Loucy (cell line): ENCODE measurements at regions not wholly inside any gene's neighbourhood (a gene's known extent, or its start where the extent isn't known, plus 50 kb on each side); places are given as distances from the start of the nearest gene placed in this dataset.
A peak's percentile ranks its signal among the peaks of the same experiment; 100 is the strongest.

ENCODE experiments used
- H2AFZ ChIP-seq: fragments of 200-600 bp; sonication (generic); 2 replicates; pipeline ENCODE4 v1.6.0; 2016; ENCODE audit warnings: antibody characterized with exemption, mild to moderate bottlenecking, low read length, moderate library complexity
- H3F3A ChIP-seq: fragments of 200-600 bp; 2 replicates; pipeline ENCODE4 v1.6.0; 2016; ENCODE audit warnings: antibody characterized with exemption, low read depth, mild to moderate bottlenecking
- H3K27me3 ChIP-seq: fragments of 200-600 bp; sonication (generic); 2 replicates; pipeline ENCODE4 v1.6.1; 2014; ENCODE audit warnings: low read length, mild to moderate bottlenecking; ENCODE audit not compliant: insufficient read depth, poor library complexity, severe bottlenecking
- H3K36me3 ChIP-seq: fragments of 200-600 bp; sonication (generic); 2 replicates; pipeline ENCODE4 v1.6.1; 2016; ENCODE audit warnings: low read length; ENCODE audit not compliant: insufficient read depth
- H3K4me1 ChIP-seq: fragments of 200-600 bp; sonication (generic); 2 replicates; pipeline ENCODE4 v1.5.1; 2014; ENCODE audit warnings: low read length, mild to moderate bottlenecking; ENCODE audit not compliant: insufficient read depth, poor library complexity, severe bottlenecking
- H3K4me2 ChIP-seq: fragments of 200-600 bp; sonication (generic); 2 replicates; pipeline ENCODE4 v1.6.0; 2014; ENCODE audit warnings: antibody characterized with exemption, low read length, low read depth, mild to moderate bottlenecking; ENCODE audit not compliant: poor library complexity, severe bottlenecking
- H3K4me3 ChIP-seq: fragments of 200-600 bp; sonication (generic); 2 replicates; pipeline ENCODE4 v1.5.1; 2014; ENCODE audit warnings: low read length, mild to moderate bottlenecking, mixed read lengths; ENCODE audit not compliant: poor library complexity, severe bottlenecking
- H3K79me2 ChIP-seq: fragments of 200-600 bp; sonication (generic); 2 replicates; pipeline ENCODE4 v1.6.1; 2014; ENCODE audit warnings: low read length; ENCODE audit not compliant: insufficient read depth
- H3K9ac ChIP-seq: fragments of 200-600 bp; sonication (generic); 2 replicates; pipeline ENCODE4 v1.6.0; 2014; ENCODE audit warnings: mild to moderate bottlenecking, low read depth, low read length, moderate library complexity; ENCODE audit not compliant: poor library complexity, severe bottlenecking
- H3K9me2 ChIP-seq: fragments of 200-600 bp; sonication (generic); replicated peaks from 2 replicates; pipeline ENCODE4 v1.6.1; 2016; ENCODE audit warnings: low read depth, low read length, mixed read lengths
- H3K9me3 ChIP-seq: fragments of 200-600 bp; sonication (generic); 2 replicates; pipeline ENCODE4 v1.6.1; 2014; ENCODE audit warnings: mild to moderate bottlenecking, antibody characterized with exemption, low read length, low read depth; ENCODE audit not compliant: insufficient read depth
- H4K20me1 ChIP-seq: fragments of 200-600 bp; sonication (generic); 2 replicates; pipeline ENCODE4 v1.6.0; 2014; ENCODE audit warnings: antibody characterized with exemption, low read length, mild to moderate bottlenecking; ENCODE audit not compliant: insufficient read depth, poor library complexity, severe bottlenecking
- EZH2phosphoT487 ChIP-seq: fragments of 200-600 bp; IDR thresholded peaks from 2 replicates; pipeline ENCODE4 v1.6.1; 2018; ENCODE audit warnings: antibody characterized with exemption, mild to moderate bottlenecking, moderate library complexity, borderline replicate concordance
- TF ChIP-seq, protein P1 (sequence below): fragments of 200-600 bp; sonication (generic); conservative IDR thresholded peaks from 2 replicates; pipeline ENCODE4 v1.5.1; 2014; ENCODE audit warnings: mild to moderate bottlenecking, antibody characterized with exemption, low read length

DNA sequence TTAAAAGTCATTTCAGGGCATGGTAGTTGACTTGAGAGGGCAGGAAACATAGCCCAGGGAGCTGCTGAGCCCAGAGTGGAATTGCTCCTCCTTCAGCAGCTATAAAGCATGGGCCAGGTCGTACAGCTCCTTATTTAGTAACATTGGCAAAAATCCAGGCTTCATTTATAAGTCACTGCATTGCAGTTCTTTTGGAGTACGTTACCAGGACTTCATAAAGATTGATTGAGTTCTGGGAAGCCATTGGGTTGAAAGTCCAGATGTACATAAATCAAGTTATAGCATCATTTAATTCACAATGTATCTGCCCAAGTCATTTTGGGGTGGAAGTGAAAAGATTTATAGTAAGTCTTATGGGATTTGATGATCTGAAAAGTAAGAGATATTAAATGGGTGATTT lies 53.0 kb upstream of the ANKEF1 start:
- H3F3A ChIP-seq, result no peaks in the 10 kb centered on the region
- TF ChIP-seq, protein P1, sequence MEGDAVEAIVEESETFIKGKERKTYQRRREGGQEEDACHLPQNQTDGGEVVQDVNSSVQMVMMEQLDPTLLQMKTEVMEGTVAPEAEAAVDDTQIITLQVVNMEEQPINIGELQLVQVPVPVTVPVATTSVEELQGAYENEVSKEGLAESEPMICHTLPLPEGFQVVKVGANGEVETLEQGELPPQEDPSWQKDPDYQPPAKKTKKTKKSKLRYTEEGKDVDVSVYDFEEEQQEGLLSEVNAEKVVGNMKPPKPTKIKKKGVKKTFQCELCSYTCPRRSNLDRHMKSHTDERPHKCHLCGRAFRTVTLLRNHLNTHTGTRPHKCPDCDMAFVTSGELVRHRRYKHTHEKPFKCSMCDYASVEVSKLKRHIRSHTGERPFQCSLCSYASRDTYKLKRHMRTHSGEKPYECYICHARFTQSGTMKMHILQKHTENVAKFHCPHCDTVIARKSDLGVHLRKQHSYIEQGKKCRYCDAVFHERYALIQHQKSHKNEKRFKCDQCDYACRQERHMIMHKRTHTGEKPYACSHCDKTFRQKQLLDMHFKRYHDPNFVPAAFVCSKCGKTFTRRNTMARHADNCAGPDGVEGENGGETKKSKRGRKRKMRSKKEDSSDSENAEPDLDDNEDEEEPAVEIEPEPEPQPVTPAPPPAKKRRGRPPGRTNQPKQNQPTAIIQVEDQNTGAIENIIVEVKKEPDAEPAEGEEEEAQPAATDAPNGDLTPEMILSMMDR, result no peak
- TF ChIP-seq EZH2phosphoT487, result no peak
- H3K9ac ChIP-seq, result no peak overlapping the region
- no peaks in the 10 kb centered on the region for H3K36me3 ChIP-seq
- H3K9me3 ChIP-seq, result no peaks in the 10 kb centered on the region
- H3K79me2 ChIP-seq, result no peaks in the 10 kb centered on the region
- no peaks in the 10 kb centered on the region for H3K27me3 ChIP-seq
- H3K4me1 ChIP-seq, result no peaks in the 10 kb centered on the region
- H3K9me2 ChIP-seq, result no peaks in the 10 kb centered on the region
- H3K4me2 ChIP-seq, result no peak overlapping the region
- no peak overlapping the region for H2AFZ ChIP-seq
- no peaks in the 10 kb centered on the region for H4K20me1 ChIP-seq
- no peak overlapping the region for H3K4me3 ChIP-seq

DNA sequence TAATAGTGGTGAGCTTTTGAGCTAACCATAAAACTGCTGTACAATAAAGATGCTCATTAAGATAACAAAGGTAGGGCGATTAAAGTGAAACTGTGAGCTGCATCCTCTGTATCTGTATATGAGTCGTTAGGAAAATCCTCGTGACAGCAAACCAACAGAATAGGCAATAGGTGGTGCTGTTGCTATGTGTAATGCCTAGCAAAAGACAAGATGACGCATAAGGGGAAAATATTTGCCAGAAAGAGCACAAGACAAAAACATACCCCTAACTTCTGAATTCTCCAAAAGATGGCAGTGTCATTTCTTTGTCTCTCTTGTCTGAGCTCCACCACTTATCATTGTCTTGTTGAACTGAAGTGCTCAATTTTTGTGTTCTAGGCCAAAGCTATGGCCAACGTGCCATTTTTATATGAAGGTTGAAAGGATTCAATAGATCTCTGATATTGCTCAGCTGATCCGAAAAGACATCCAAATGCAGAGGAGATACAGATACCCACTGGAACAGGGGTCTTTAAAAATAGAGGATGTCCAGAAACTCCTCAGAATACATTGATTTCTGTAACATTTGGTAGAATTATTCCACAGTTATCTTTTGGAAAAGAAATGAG lies 56.3 kb upstream of the ANKEF1 start:
- no peak overlapping the region for H2AFZ ChIP-seq

DNA sequence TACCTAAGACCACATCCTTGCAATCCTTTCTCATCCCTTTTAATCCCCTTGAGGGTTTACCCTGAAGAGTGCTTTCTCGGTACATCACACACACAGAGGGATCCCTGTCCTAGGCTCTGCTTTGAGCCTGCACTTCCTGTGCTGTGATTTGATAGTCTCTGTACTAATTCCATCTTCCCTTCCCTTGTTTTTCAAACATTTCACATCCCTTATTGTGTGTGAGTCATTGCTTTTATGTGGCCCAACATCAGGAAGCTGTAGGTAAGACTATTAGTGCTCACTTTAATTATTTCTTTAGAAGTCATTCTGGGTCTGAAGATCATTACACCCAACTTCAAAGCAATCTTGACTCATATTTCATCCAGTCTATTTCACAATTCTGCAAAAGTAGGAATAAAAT lies 57.2 kb upstream of the ANKEF1 start:
- no peaks in the 10 kb centered on the region for H3F3A ChIP-seq
- no peaks in the 10 kb centered on the region for H3K79me2 ChIP-seq
- no peak overlapping the region for H3K9ac ChIP-seq
- no peaks in the 10 kb centered on the region for H3K9me3 ChIP-seq
- H3K4me1 ChIP-seq, result no peaks in the 10 kb centered on the region
- no peak overlapping the region for H3K4me3 ChIP-seq
- TF ChIP-seq, protein P1, result no peak
- TF ChIP-seq EZH2phosphoT487, result no peak
- H3K27me3 ChIP-seq, result no peaks in the 10 kb centered on the region
- H4K20me1 ChIP-seq, result no peaks in the 10 kb centered on the region
- no peak overlapping the region for H3K4me2 ChIP-seq
- no peak overlapping the region for H2AFZ ChIP-seq
- no peaks in the 10 kb centered on the region for H3K36me3 ChIP-seq
- no peaks in the 10 kb centered on the region for H3K9me2 ChIP-seq

More for the DNA sequence above, 56.3 kb upstream of the ANKEF1 start:
- Histone ChIP-seq H3K79me2 (no peaks in the 10 kb centered on the region), H3K4me2 (peak overlapping the region; percentile 30), H3K9ac (no peak overlapping the region), H3K4me1 (no peaks in the 10 kb centered on the region), H3F3A (no peaks in the 10 kb centered on the region), H3K9me3 (no peaks in the 10 kb centered on the region), H3K36me3 (no peaks in the 10 kb centered on the region), H3K27me3 (no peaks in the 10 kb centered on the region), H3K9me2 (no peaks in the 10 kb centered on the region), H4K20me1 (no peaks in the 10 kb centered on the region), H3K4me3 (peak overlapping the region; percentile 28)
- TF ChIP-seq, protein P1, result peak; percentile 93
- no peak for TF ChIP-seq EZH2phosphoT487
